ENCODE measurements at regions not wholly inside any gene's neighbourhood (a gene's known extent, or its start where the extent isn't known, plus 50 kb on each side); places are given as distances from the start of the nearest gene placed in this dataset.
"Not testable (repeated sequence)": the region's sequence is repeated elsewhere in the genome, so short reads cannot be mapped to it uniquely, and the experiment has no call there.

GRCh38 chr10:8359467-8359866, 305.0 kb downstream of the GATA3 start:
- H3K4me1 ChIP-seq, result no peaks in the 10 kb centered on the region
- no peaks in the 10 kb centered on the region for H3K9me3 ChIP-seq
- no peak for DNase-seq
- H3K27me3 ChIP-seq, result peaks cover 0 to 16% (median 0%) of the 10 kb centered on the region in 4 donors
- no peak overlapping the region for H3K4me3 ChIP-seq
- intact Hi-C loops (cut with DNase I), result no loop called here
- H3K27ac ChIP-seq, result no peak overlapping the region
- 92 to 100% methylated on average over 5 of the region's 5 CpGs for WGBS, 2 donors
- H3K36me3 ChIP-seq, result no peaks in the 10 kb centered on the region
- no peak for TF ChIP-seq CTCF (IDR thresholded peaks at IDR 0.05)

GRCh38 chr10:8360365-8360764, 305.9 kb downstream of the GATA3 start:
- Histone ChIP-seq H3K27me3 (peaks cover 0 to 11% (median 0%) of the 10 kb centered on the region in 4 donors), H3K4me1 (no peaks in the 10 kb centered on the region), H3K9me3 (no peaks in the 10 kb centered on the region), H3K27ac (no peak overlapping the region), H3K4me3 (no peak overlapping the region), H3K36me3 (no peaks in the 10 kb centered on the region)
- WGBS, 2 donors, result 72 to 93% methylated on average over 7 of the region's 7 CpGs
- DNase-seq, result no peak
- intact Hi-C loops (cut with DNase I), result no loop called here
- TF ChIP-seq CTCF (IDR thresholded peaks at IDR 0.05), result no peak
- TF ChIP-seq POLR2A (IDR thresholded peaks at IDR 0.05), result no peak

- no peak overlapping the region for H3K4me3 ChIP-seq
- H3K4me1 ChIP-seq, result peaks cover 0 to 2% (median 0%) of the 10 kb centered on the region in 3 donors
- no peak overlapping the region for H3K27ac ChIP-seq
- TF ChIP-seq CTCF (IDR thresholded peaks at IDR 0.05) (no peak), POLR2A (IDR thresholded peaks at IDR 0.05) (no peak)
- intact Hi-C loops (cut with DNase I), result no loop called here
- 62 to 76% methylated on average over 2 of the region's 2 CpGs for WGBS, 2 donors
- H3K36me3 ChIP-seq, result no peaks in the 10 kb centered on the region
- DNase-seq, result no peak
- H3K27me3 ChIP-seq, result peaks cover 0 to 8% (median 0%) of the 10 kb centered on the region in 4 donors
- H3K9me3 ChIP-seq, result no peaks in the 10 kb centered on the region
Measured at GRCh38 chr10:8360814-8361509, 306.5 kb downstream of the GATA3 start.

GRCh38 chr10:8361510-8361844, 307.0 kb downstream of the GATA3 start:
- Histone ChIP-seq H3K27ac (no peak overlapping the region), H3K27me3 (peaks cover 0 to 8% (median 0%) of the 10 kb centered on the region in 4 donors), H3K9me3 (no peaks in the 10 kb centered on the region), H3K4me1 (peaks cover 0 to 7% (median 0%) of the 10 kb centered on the region in 3 donors), H3K36me3 (no peaks in the 10 kb centered on the region), H3K4me3 (no peak overlapping the region)
- intact Hi-C loops (cut with DNase I), result no loop called here
- TF ChIP-seq CTCF (IDR thresholded peaks at IDR 0.05), result no peak
- TF ChIP-seq POLR2A (IDR thresholded peaks at IDR 0.05), result no peak
- WGBS, 2 donors, result 43 to 45% methylated on average over 2 of the region's 2 CpGs
- DNase-seq, result no peak

- DNase-seq, result no peak
- Histone ChIP-seq H3K4me1 (peaks cover 0 to 8% (median 0%) of the 10 kb centered on the region in 3 donors), H3K36me3 (no peaks in the 10 kb centered on the region), H3K27ac (no peak overlapping the region), H3K27me3 (no peaks in the 10 kb centered on the region), H3K4me3 (no peak overlapping the region), H3K9me3 (no peaks in the 10 kb centered on the region)
- TF ChIP-seq CTCF (IDR thresholded peaks at IDR 0.05) (no peak), POLR2A (IDR thresholded peaks at IDR 0.05) (no peak)
- intact Hi-C loops (cut with DNase I), result no loop called here
- WGBS, 2 donors, result 65 to 76% methylated on average over 15 to 19 of the region's 19 CpGs
Measured at GRCh38 chr10:8365935-8366911, 311.7 kb downstream of the GATA3 start.

- H3K4me3 ChIP-seq; H3K27ac ChIP-seq; intact Hi-C loops (cut with DNase I); DNase-seq; H3K36me3 ChIP-seq; H3K27me3 ChIP-seq; H3K4me1 ChIP-seq; H3K9me3 ChIP-seq: not testable (repeated sequence)
- 75 to 87% methylated on average over 3 of the region's 3 CpGs for WGBS, 2 donors
Measured at GRCh38 chr10:8367672-8368411, 313.4 kb downstream of the GATA3 start.

Measured in esophagus squamous epithelium (tissue), 5 donors.